ENCODE measurements at regions not wholly inside any gene's neighbourhood (a gene's known extent, or its start where the extent isn't known, plus 50 kb on each side); places are given as distances from the start of the nearest gene placed in this dataset.

DNA sequence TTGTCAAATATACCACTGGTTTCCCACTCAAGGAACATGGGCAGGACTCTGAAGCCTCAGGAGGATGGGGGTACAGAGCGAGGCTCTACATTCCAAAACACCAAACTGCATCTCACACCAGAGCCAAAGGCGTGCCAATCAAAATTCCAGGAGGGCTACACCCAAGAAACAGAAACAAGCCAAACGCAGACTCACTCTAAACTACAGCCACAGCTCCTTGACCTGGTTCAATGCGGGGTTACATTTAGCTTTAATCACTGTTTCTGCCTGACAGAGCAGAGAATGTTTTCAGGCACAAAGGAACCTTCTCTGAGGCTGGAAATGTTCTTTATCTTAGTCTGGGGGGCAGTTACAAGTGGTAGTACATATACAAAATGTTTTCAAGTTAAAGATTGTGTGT, 2121.5 kb upstream of the AGA start:
- no peak overlapping the region for H3K4me3 ChIP-seq
- in situ Hi-C loops (cut with MboI; ENCODE audit: low sequenced_read_pairs in 4 of 4) (no loop called here), intact Hi-C loops (cut with DNase I; ENCODE audit: low total_unique reads) (no loop called here)
- no peaks in the 10 kb centered on the region for H3K36me3 ChIP-seq
- no peak overlapping the region for H3K27ac ChIP-seq
- no peaks in the 10 kb centered on the region for H3K27me3 ChIP-seq
- no peak for ATAC-seq
- no peak for DNase-seq
- no peaks in the 10 kb centered on the region for H3K9me3 ChIP-seq
- TF ChIP-seq POLR2A (IDR thresholded peaks at IDR 0.05) (no peak), CTCF (IDR thresholded peaks at IDR 0.05 in 4 of 5, conservative IDR thresholded peaks at IDR 0.05 in 1 of 5) (no peak)
- no peaks in the 10 kb centered on the region for H3K4me1 ChIP-seq

DNA sequence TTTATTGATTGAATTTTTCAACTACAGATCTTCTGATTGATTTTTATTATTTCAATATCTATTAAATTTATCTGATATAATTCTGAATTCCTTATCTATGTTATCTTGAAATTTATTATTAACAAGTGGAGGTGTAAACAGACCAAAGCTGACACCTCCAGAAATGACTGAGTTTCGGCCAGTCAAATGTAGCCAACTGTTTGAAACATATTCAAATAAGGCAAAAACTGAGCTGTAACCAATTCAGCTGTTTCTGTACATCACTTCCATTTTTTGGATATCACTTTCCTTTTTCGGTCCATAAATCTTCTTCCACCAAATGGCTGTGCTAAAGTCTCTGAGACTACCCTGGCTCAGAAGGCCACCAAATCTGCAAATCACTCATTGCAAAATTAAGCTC, 2127.3 kb upstream of the AGA start:
- Histone ChIP-seq H3K4me1 (no peaks in the 10 kb centered on the region), H3K27me3 (no peaks in the 10 kb centered on the region), H3K4me3 (no peak overlapping the region), H3K36me3 (no peaks in the 10 kb centered on the region), H3K9me3 (no peaks in the 10 kb centered on the region), H3K27ac (no peak overlapping the region)
- ATAC-seq (no peak), DNase-seq (no peak)
- intact Hi-C loops (cut with DNase I; ENCODE audit: low total_unique reads) (no loop called here), in situ Hi-C loops (cut with MboI; ENCODE audit: low sequenced_read_pairs in 4 of 4) (no loop called here)
- TF ChIP-seq CTCF (IDR thresholded peaks at IDR 0.05 in 4 of 5, conservative IDR thresholded peaks at IDR 0.05 in 1 of 5) (no peak), POLR2A (IDR thresholded peaks at IDR 0.05) (no peak)

- no peak overlapping the region for H3K4me3 ChIP-seq
- DNase-seq (no peak), ATAC-seq (no peak)
- TF ChIP-seq POLR2A (IDR thresholded peaks at IDR 0.05): no peak
- TF ChIP-seq CTCF (IDR thresholded peaks at IDR 0.05 in 4 of 5, conservative IDR thresholded peaks at IDR 0.05 in 1 of 5): no peak
- peaks cover 0 to 7% (median 0%) of the 10 kb centered on the region in 3 donors for H3K9me3 ChIP-seq
- intact Hi-C loops (cut with DNase I; ENCODE audit: low total_unique reads): no loop called here
- H3K27ac ChIP-seq: no peak overlapping the region
- H3K4me1 ChIP-seq: no peaks in the 10 kb centered on the region
- in situ Hi-C loops (cut with MboI; ENCODE audit: low sequenced_read_pairs in 4 of 4): no loop called here
- no peaks in the 10 kb centered on the region for H3K36me3 ChIP-seq
- H3K27me3 ChIP-seq: no peaks in the 10 kb centered on the region
These were observed 2140.1 kb upstream of the AGA start for GRCh38 chr4:179582164-179582905.

DNA sequence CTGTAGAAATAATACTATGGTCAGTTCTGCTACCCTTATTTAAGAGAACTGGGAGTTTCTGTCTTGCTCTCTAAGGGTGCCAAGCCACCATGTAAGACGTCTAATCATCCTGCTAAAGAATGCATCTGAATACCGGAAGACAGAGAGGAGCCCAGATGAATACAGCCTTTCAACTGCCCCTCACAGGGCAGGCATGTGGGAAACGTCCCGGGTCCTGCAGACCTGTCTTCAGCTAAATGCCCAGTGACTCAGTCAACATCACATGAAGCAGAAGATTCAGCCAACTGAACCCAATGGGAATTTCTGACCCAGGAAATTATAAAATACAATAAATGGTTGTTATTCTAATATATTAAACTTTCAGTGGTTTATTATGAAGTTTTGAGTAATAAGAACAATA, 2141.0 kb upstream of the AGA start:
- no peaks in the 10 kb centered on the region for H3K36me3 ChIP-seq
- TF ChIP-seq CTCF (IDR thresholded peaks at IDR 0.05 in 4 of 5, conservative IDR thresholded peaks at IDR 0.05 in 1 of 5): no peak
- TF ChIP-seq POLR2A (IDR thresholded peaks at IDR 0.05): no peak
- H3K9me3 ChIP-seq: peaks cover 0 to 7% (median 0%) of the 10 kb centered on the region in 3 donors
- H3K4me1 ChIP-seq: no peaks in the 10 kb centered on the region
- intact Hi-C loops (cut with DNase I; ENCODE audit: low total_unique reads): no loop called here
- ATAC-seq (no peak), DNase-seq (no peak)
- in situ Hi-C loops (cut with MboI; ENCODE audit: low sequenced_read_pairs in 4 of 4): no loop called here
- no peak overlapping the region for H3K4me3 ChIP-seq
- H3K27me3 ChIP-seq: no peaks in the 10 kb centered on the region
- no peak overlapping the region for H3K27ac ChIP-seq

GRCh38 chr4:179584101-179584500, 2141.9 kb upstream of the AGA start:
- no peaks in the 10 kb centered on the region for H3K4me1 ChIP-seq
- no peak for DNase-seq
- TF ChIP-seq POLR2A (IDR thresholded peaks at IDR 0.05) (no peak), CTCF (IDR thresholded peaks at IDR 0.05 in 4 of 5, conservative IDR thresholded peaks at IDR 0.05 in 1 of 5) (no peak)

More at GRCh38 chr4:179584101-179584500, 2141.9 kb upstream of the AGA start:
- Histone ChIP-seq H3K36me3 (no peaks in the 10 kb centered on the region), H3K9me3 (no peaks in the 10 kb centered on the region), H3K27me3 (no peaks in the 10 kb centered on the region), H3K27ac (no peak overlapping the region), H3K4me3 (no peak overlapping the region)
- ATAC-seq: no peak
- intact Hi-C loops (cut with DNase I; ENCODE audit: low total_unique reads) (no loop called here), in situ Hi-C loops (cut with MboI; ENCODE audit: low sequenced_read_pairs in 4 of 4) (no loop called here)

Measured in gastrocnemius medialis (tissue), 4 donors.